ENCODE measurements at regions not wholly inside any gene's neighbourhood (a gene's known extent, or its start where the extent isn't known, plus 50 kb on each side); places are given as distances from the start of the nearest gene placed in this dataset.

DNA sequence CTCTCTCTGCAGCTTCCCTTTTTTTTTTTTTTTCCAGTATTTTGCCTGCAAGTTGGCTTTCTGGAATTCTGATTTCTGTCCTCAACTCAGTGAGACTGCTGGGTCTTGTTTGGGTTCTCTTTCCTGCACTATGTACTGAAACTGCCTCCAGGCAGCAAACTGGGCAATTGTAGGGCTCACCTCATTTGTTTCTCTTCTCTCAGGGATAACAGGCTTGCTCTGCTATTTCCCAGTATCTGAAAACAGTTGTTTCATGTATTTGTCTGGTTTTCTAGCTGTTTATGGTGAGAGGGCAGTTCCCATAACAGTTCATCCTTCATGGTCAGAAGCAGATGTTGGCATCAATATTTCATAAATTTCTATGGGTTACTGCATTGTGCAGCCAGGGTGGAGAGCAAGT is 206.0 kb downstream of the CYRIA start:
- Histone ChIP-seq H3K9me2 (ENCODE audit: low read depth, low read length) (no peaks in the 10 kb centered on the region), H3K27me3 (ENCODE audit: insufficient read depth, low read length) (no peaks in the 10 kb centered on the region), H3K4me2 (ENCODE audit: low read length) (no peak overlapping the region), H3K4me3 (ENCODE audit: low read depth, low read length, poor library complexity, severe bottlenecking) (no peak overlapping the region), H3K4me1 (ENCODE audit: insufficient read depth, low read length, severe bottlenecking) (no peaks in the 10 kb centered on the region), H3K27ac (ENCODE audit: low read depth, low read length, poor library complexity, severe bottlenecking) (no peak overlapping the region), H2AFZ (ENCODE audit: low read length) (no peak overlapping the region), H3K9ac (ENCODE audit: low read length) (no peak overlapping the region), H3K9me3 (ENCODE audit: low read length) (no peaks in the 10 kb centered on the region), H3K36me3 (ENCODE audit: insufficient read depth, low read length) (no peaks in the 10 kb centered on the region), H3K79me2 (ENCODE audit: insufficient read depth, low read length) (no peaks in the 10 kb centered on the region), H4K20me1 (ENCODE audit: insufficient read depth, low read length) (no peaks in the 10 kb centered on the region), H3F3A (ENCODE audit: insufficient read depth, low read length) (no peaks in the 10 kb centered on the region)
- TF ChIP-seq, protein P1, sequence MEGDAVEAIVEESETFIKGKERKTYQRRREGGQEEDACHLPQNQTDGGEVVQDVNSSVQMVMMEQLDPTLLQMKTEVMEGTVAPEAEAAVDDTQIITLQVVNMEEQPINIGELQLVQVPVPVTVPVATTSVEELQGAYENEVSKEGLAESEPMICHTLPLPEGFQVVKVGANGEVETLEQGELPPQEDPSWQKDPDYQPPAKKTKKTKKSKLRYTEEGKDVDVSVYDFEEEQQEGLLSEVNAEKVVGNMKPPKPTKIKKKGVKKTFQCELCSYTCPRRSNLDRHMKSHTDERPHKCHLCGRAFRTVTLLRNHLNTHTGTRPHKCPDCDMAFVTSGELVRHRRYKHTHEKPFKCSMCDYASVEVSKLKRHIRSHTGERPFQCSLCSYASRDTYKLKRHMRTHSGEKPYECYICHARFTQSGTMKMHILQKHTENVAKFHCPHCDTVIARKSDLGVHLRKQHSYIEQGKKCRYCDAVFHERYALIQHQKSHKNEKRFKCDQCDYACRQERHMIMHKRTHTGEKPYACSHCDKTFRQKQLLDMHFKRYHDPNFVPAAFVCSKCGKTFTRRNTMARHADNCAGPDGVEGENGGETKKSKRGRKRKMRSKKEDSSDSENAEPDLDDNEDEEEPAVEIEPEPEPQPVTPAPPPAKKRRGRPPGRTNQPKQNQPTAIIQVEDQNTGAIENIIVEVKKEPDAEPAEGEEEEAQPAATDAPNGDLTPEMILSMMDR (IDR thresholded peaks at IDR 0.05; ENCODE audit: low read length) = no peak
- no peak for TF ChIP-seq EZH2 (IDR thresholded peaks at IDR 0.05; ENCODE audit: borderline replicate concordance, low read length)

DNA sequence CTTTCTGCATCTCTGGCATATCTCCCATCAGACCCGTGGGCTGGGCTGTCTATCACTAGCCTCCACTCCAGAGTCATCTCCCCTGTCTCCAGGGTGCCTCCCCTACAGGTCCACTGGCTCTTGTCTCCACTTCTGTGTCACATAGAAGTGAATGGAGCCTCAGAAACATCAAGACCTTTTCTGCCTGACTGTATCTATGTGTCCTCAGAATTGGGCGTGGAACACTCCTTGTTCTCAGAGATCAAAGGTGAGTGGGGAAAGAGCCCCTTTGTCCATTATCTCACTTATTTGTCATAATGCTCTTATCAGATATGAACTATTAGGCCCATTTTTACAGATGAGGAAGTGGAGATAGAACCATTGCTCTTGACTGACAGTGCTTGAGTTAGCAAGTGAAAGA is 211.0 kb downstream of the CYRIA start:
- Histone ChIP-seq H3K9me2 (ENCODE audit: low read depth, low read length) (no peaks in the 10 kb centered on the region), H4K20me1 (ENCODE audit: insufficient read depth, low read length) (no peaks in the 10 kb centered on the region), H3K36me3 (ENCODE audit: insufficient read depth, low read length) (no peaks in the 10 kb centered on the region), H3K79me2 (ENCODE audit: insufficient read depth, low read length) (no peaks in the 10 kb centered on the region), H3K4me3 (ENCODE audit: low read depth, low read length, poor library complexity, severe bottlenecking) (no peak overlapping the region), H3F3A (ENCODE audit: insufficient read depth, low read length) (no peaks in the 10 kb centered on the region), H3K4me1 (ENCODE audit: insufficient read depth, low read length, severe bottlenecking) (no peaks in the 10 kb centered on the region), H3K9ac (ENCODE audit: low read length) (no peak overlapping the region), H2AFZ (ENCODE audit: low read length) (no peak overlapping the region), H3K27me3 (ENCODE audit: insufficient read depth, low read length) (no peaks in the 10 kb centered on the region), H3K27ac (ENCODE audit: low read depth, low read length, poor library complexity, severe bottlenecking) (no peak overlapping the region), H3K4me2 (ENCODE audit: low read length) (no peak overlapping the region), H3K9me3 (ENCODE audit: low read length) (no peaks in the 10 kb centered on the region)
- TF ChIP-seq, protein P1 (IDR thresholded peaks at IDR 0.05; ENCODE audit: low read length) = no peak
- no peak for TF ChIP-seq EZH2 (IDR thresholded peaks at IDR 0.05; ENCODE audit: borderline replicate concordance, low read length)

DNA sequence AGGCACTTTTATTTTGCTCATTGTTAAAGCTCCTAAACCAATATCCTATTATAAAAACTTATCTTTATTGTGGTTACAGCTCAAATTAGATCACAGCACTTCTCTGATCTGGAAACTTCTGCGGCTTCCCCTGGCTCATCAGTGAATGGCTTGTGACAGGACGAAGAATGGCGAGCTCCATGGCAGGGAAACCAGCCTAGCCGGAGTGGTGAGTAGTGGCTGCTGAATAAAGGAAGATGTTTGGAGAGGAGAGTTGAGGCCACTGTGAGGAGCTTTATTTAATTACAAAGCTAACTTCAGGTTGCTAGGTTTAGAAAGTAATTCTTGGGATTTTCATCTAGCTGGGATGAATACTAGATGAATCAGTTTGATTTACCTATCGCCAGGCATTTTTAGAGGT is 213.5 kb downstream of the CYRIA start:
- H3K9me2 ChIP-seq (ENCODE audit: low read depth, low read length) = no peaks in the 10 kb centered on the region
- H3K27me3 ChIP-seq (ENCODE audit: insufficient read depth, low read length) = no peaks in the 10 kb centered on the region
- TF ChIP-seq, protein P1 (IDR thresholded peaks at IDR 0.05; ENCODE audit: low read length) = no peak
- no peak for TF ChIP-seq EZH2 (IDR thresholded peaks at IDR 0.05; ENCODE audit: borderline replicate concordance, low read length)
- H3K4me2 ChIP-seq (ENCODE audit: low read length) = no peak overlapping the region
- H4K20me1 ChIP-seq (ENCODE audit: insufficient read depth, low read length) = no peaks in the 10 kb centered on the region
- H3K9me3 ChIP-seq (ENCODE audit: low read length) = no peaks in the 10 kb centered on the region
- H3K36me3 ChIP-seq (ENCODE audit: insufficient read depth, low read length) = no peaks in the 10 kb centered on the region
- no peak overlapping the region for H3K4me3 ChIP-seq (ENCODE audit: low read depth, low read length, poor library complexity, severe bottlenecking)
- no peak overlapping the region for H2AFZ ChIP-seq (ENCODE audit: low read length)
- no peaks in the 10 kb centered on the region for H3F3A ChIP-seq (ENCODE audit: insufficient read depth, low read length)
- H3K9ac ChIP-seq (ENCODE audit: low read length) = no peak overlapping the region
- no peaks in the 10 kb centered on the region for H3K4me1 ChIP-seq (ENCODE audit: insufficient read depth, low read length, severe bottlenecking)
- no peak overlapping the region for H3K27ac ChIP-seq (ENCODE audit: low read depth, low read length, poor library complexity, severe bottlenecking)
- H3K79me2 ChIP-seq (ENCODE audit: insufficient read depth, low read length) = no peaks in the 10 kb centered on the region
